Central memory CD8-positive, alpha-beta T cell (primary cell): ENCODE measurements at regions not wholly inside any gene's neighbourhood (a gene's known extent, or its start where the extent isn't known, plus 50 kb on each side); places are given as distances from the start of the nearest gene placed in this dataset.

Experiments
- ATAC-seq: fragments of 150-1000 bp; cut with Tn5 transposase; replicated peaks from 2 replicates; pipeline ENCODE4 v1.10.0; 2022; ENCODE audit warnings: mild to moderate bottlenecking, moderate FRiP score, moderate number of reproducible peaks; ENCODE audit not compliant: poor library complexity, severe bottlenecking; ENCODE audit errors: extremely low read depth
- DNase-seq, 2 donors: peaks; one replicate each; pipeline ENCODE4 v3.0.0; 2021; ENCODE audit warnings: low spot score in 2 of 2
- H3K27ac Mint-ChIP-seq: one replicate; pipeline ENCODE4 v1.8.0; 2022; ENCODE audit warnings: low read depth, mild to moderate bottlenecking, moderate library complexity, mixed read lengths
- H3K27me3 Mint-ChIP-seq: one replicate; pipeline ENCODE4 v1.8.0; 2022; ENCODE audit warnings: mixed read lengths
- H3K36me3 Mint-ChIP-seq: one replicate; pipeline ENCODE4 v1.8.0; 2022; ENCODE audit warnings: mild to moderate bottlenecking, moderate library complexity, mixed read lengths; ENCODE audit not compliant: insufficient read depth
- H3K4me1 Mint-ChIP-seq: one replicate; pipeline ENCODE4 v1.8.0; 2022; ENCODE audit warnings: mixed read lengths
- H3K4me3 Mint-ChIP-seq: one replicate; pipeline ENCODE4 v1.8.0; 2022; ENCODE audit warnings: mild to moderate bottlenecking, moderate library complexity, mixed read lengths
- H3K9me3 Mint-ChIP-seq: one replicate; pipeline ENCODE4 v1.8.0; 2022; ENCODE audit warnings: mixed read lengths

- H3K4me1 Mint-ChIP-seq, result no peaks in the 10 kb centered on the region
- H3K27me3 Mint-ChIP-seq, result peaks cover 65% of the 10 kb centered on the region
- no peaks in the 10 kb centered on the region for H3K36me3 Mint-ChIP-seq
- ATAC-seq (no peak), DNase-seq (no peak)
- no peak overlapping the region for H3K4me3 Mint-ChIP-seq
- H3K27ac Mint-ChIP-seq, result no peak overlapping the region
- no peaks in the 10 kb centered on the region for H3K9me3 Mint-ChIP-seq
Observed at GRCh38 chr21:41605934-41606285, 98.0 kb upstream of the TMPRSS2 start.

GRCh38 chr21:41605178-41605933 lies 97.4 kb upstream of the TMPRSS2 start:
- no peak overlapping the region for H3K27ac Mint-ChIP-seq
- no peak overlapping the region for H3K4me3 Mint-ChIP-seq
- H3K4me1 Mint-ChIP-seq, result no peaks in the 10 kb centered on the region
- no peak for ATAC-seq
- peaks cover 59% of the 10 kb centered on the region for H3K27me3 Mint-ChIP-seq
- H3K9me3 Mint-ChIP-seq, result no peaks in the 10 kb centered on the region
- no peak for DNase-seq
- H3K36me3 Mint-ChIP-seq, result no peaks in the 10 kb centered on the region

- no peak overlapping the region for H3K27ac Mint-ChIP-seq
- no peak overlapping the region for H3K4me3 Mint-ChIP-seq
- no peaks in the 10 kb centered on the region for H3K9me3 Mint-ChIP-seq
- no peak for DNase-seq
- no peak for ATAC-seq
- H3K36me3 Mint-ChIP-seq, result no peaks in the 10 kb centered on the region
- H3K4me1 Mint-ChIP-seq, result no peaks in the 10 kb centered on the region
- peaks cover 52% of the 10 kb centered on the region for H3K27me3 Mint-ChIP-seq
Observed at GRCh38 chr21:41604583-41605041, 96.7 kb upstream of the TMPRSS2 start.

- no peak for DNase-seq
- Mint-ChIP-seq H3K4me3 (no peak overlapping the region), H3K27me3 (peaks cover 42% of the 10 kb centered on the region), H3K27ac (no peak overlapping the region), H3K4me1 (no peaks in the 10 kb centered on the region), H3K36me3 (no peaks in the 10 kb centered on the region), H3K9me3 (no peaks in the 10 kb centered on the region)
- no peak for ATAC-seq
Observed at GRCh38 chr21:41603476-41603875, 95.5 kb upstream of the TMPRSS2 start.

- ATAC-seq, result no peak
- H3K9me3 Mint-ChIP-seq, result no peaks in the 10 kb centered on the region
- no peak overlapping the region for H3K4me3 Mint-ChIP-seq
- DNase-seq, result no peak
- H3K27me3 Mint-ChIP-seq, result peaks cover 39% of the 10 kb centered on the region
- no peaks in the 10 kb centered on the region for H3K36me3 Mint-ChIP-seq
- no peak overlapping the region for H3K27ac Mint-ChIP-seq
- no peaks in the 10 kb centered on the region for H3K4me1 Mint-ChIP-seq
Observed at GRCh38 chr21:41602531-41602930, 94.6 kb upstream of the TMPRSS2 start.

- ATAC-seq, result no peak
Observed at GRCh38 chr21:41601573-41602368, 93.8 kb upstream of the TMPRSS2 start.

GRCh38 chr21:41600961-41601572 lies 93.1 kb upstream of the TMPRSS2 start:
- H3K4me3 Mint-ChIP-seq, result no peak overlapping the region
- DNase-seq (no peak), ATAC-seq (no peak)
- no peaks in the 10 kb centered on the region for H3K36me3 Mint-ChIP-seq
- H3K9me3 Mint-ChIP-seq, result no peaks in the 10 kb centered on the region
- no peaks in the 10 kb centered on the region for H3K4me1 Mint-ChIP-seq
- H3K27ac Mint-ChIP-seq, result no peak overlapping the region
- peaks cover 39% of the 10 kb centered on the region for H3K27me3 Mint-ChIP-seq

More at GRCh38 chr21:41601573-41602368, 93.8 kb upstream of the TMPRSS2 start:
- Mint-ChIP-seq H3K27me3 (peaks cover 39% of the 10 kb centered on the region), H3K4me1 (no peaks in the 10 kb centered on the region), H3K27ac (no peak overlapping the region), H3K4me3 (no peak overlapping the region), H3K9me3 (no peaks in the 10 kb centered on the region), H3K36me3 (no peaks in the 10 kb centered on the region)
- no peak for DNase-seq

- H3K4me1 Mint-ChIP-seq, result no peaks in the 10 kb centered on the region
- no peak for ATAC-seq
Observed at GRCh38 chr21:41600556-41600955, 92.6 kb upstream of the TMPRSS2 start.

GRCh38 chr21:41600116-41600515 lies 92.2 kb upstream of the TMPRSS2 start:
- Mint-ChIP-seq H3K4me3 (no peak overlapping the region), H3K36me3 (no peaks in the 10 kb centered on the region), H3K4me1 (no peaks in the 10 kb centered on the region), H3K9me3 (no peaks in the 10 kb centered on the region), H3K27ac (no peak overlapping the region), H3K27me3 (peaks cover 35% of the 10 kb centered on the region)
- ATAC-seq (no peak), DNase-seq (no peak)

More at GRCh38 chr21:41600556-41600955, 92.6 kb upstream of the TMPRSS2 start:
- no peak for DNase-seq
- Mint-ChIP-seq H3K9me3 (no peaks in the 10 kb centered on the region), H3K27ac (no peak overlapping the region), H3K36me3 (no peaks in the 10 kb centered on the region), H3K27me3 (peaks cover 35% of the 10 kb centered on the region), H3K4me3 (no peak overlapping the region)

- H3K4me3 Mint-ChIP-seq, result no peak overlapping the region
- peaks cover 33% of the 10 kb centered on the region for H3K27me3 Mint-ChIP-seq
- no peaks in the 10 kb centered on the region for H3K4me1 Mint-ChIP-seq
- ATAC-seq, result no peak
- H3K27ac Mint-ChIP-seq, result no peak overlapping the region
- no peaks in the 10 kb centered on the region for H3K36me3 Mint-ChIP-seq
- no peak for DNase-seq
- H3K9me3 Mint-ChIP-seq, result no peaks in the 10 kb centered on the region
Observed at GRCh38 chr21:41598561-41599431, 90.8 kb upstream of the TMPRSS2 start.

GRCh38 chr21:41597811-41598231 lies 89.9 kb upstream of the TMPRSS2 start:
- DNase-seq (no peak), ATAC-seq (no peak)
- no peak overlapping the region for H3K4me3 Mint-ChIP-seq
- no peak overlapping the region for H3K27ac Mint-ChIP-seq
- no peaks in the 10 kb centered on the region for H3K36me3 Mint-ChIP-seq
- H3K9me3 Mint-ChIP-seq, result no peaks in the 10 kb centered on the region
- H3K4me1 Mint-ChIP-seq, result no peaks in the 10 kb centered on the region
- H3K27me3 Mint-ChIP-seq, result peaks cover 36% of the 10 kb centered on the region

- Mint-ChIP-seq H3K27me3 (peaks cover 42% of the 10 kb centered on the region), H3K9me3 (no peaks in the 10 kb centered on the region), H3K4me3 (no peak overlapping the region), H3K27ac (no peak overlapping the region), H3K36me3 (no peaks in the 10 kb centered on the region), H3K4me1 (no peaks in the 10 kb centered on the region)
- DNase-seq (no peak), ATAC-seq (no peak)
Observed at GRCh38 chr21:41597227-41597626, 89.3 kb upstream of the TMPRSS2 start.
